DMS153 (cell line): ENCODE measurements at regions not wholly inside any gene's neighbourhood (a gene's known extent, or its start where the extent isn't known, plus 50 kb on each side); places are given as distances from the start of the nearest gene placed in this dataset.

Experiments used
- DNase-seq: peaks from one replicate; lab custom pipeline; 2025; lab: John Stamatoyannopoulos, UW

- DNase-seq = no peak
Measured at GRCh38 chr12:131486451-131487230, 224.2 kb upstream of the SFSWAP start.

DNA sequence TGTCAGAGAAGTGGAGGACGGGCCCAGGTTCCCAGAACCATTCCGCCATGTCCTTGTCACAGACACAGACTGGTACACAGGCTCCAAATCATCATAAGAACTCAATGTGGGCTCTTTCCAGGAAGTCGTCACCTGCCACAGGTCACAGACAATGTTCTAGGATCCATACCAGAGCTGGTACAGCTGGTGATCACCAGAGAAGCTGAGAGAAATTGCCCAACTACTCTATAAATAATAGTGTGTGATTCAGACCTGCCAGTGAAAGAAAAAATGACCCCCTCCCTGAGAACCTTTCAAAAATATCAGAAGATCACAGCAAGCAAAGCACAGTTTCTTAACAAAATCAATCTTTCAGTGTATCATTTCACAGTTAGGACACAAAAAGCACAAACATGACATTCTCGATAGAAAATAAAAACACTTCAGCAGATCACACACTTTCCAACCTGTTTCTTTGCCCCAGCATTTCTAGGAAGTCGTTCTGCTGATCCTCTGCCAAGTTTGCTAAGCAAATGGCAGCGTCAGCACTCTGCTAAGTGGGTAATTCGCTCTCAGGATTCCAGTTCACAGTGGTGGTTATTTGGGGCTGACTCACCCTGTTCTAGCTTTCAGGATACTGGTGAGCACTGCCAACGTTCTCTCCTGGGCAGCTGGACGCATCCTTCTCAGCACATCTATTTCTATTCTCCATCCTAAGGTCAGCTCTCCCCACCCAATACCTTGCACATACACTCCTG is 223.3 kb upstream of the SFSWAP start:
- DNase-seq = peak; percentile 36

DNA sequence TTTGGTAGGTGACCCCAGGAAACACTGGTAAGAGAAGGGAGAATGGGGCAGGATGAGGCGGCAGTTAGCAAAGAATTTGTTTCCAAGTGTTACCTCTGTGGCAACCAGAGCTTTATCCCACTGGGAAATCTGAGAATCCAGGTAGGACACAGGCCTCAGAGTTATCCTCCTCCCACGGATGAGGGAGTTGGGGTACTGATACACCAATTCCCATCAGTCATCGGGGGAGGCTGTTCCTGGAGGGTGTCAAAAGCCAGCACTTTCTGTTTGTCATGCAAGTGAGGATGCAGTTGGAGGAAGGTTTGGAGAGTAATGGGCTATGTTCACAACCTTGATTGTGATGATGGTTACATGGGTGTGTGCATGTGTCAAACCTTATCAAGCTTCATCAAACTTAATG is 221.2 kb upstream of the SFSWAP start:
- no peak for DNase-seq

DNA sequence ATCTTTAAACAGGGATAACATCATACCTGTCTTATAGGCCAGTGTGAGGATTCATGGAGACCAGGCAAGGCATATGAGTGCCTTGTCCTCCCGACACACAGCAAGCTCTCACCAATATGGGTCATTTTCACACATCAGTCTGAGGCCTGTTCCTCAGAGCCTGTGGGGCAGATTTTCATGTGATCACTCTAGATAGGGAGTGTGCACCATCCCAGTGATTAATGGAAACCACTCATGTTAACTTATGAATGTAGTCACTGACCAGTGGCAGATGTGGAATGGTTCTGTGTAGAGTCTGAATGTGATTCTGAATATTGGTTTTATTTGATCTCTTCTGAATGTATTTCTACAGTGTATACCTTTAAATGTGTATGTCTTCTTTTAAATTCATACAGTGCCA is 219.7 kb upstream of the SFSWAP start:
- DNase-seq = no peak

GRCh38 chr12:131491916-131492490 is 218.9 kb upstream of the SFSWAP start:
- DNase-seq = no peak

DNA sequence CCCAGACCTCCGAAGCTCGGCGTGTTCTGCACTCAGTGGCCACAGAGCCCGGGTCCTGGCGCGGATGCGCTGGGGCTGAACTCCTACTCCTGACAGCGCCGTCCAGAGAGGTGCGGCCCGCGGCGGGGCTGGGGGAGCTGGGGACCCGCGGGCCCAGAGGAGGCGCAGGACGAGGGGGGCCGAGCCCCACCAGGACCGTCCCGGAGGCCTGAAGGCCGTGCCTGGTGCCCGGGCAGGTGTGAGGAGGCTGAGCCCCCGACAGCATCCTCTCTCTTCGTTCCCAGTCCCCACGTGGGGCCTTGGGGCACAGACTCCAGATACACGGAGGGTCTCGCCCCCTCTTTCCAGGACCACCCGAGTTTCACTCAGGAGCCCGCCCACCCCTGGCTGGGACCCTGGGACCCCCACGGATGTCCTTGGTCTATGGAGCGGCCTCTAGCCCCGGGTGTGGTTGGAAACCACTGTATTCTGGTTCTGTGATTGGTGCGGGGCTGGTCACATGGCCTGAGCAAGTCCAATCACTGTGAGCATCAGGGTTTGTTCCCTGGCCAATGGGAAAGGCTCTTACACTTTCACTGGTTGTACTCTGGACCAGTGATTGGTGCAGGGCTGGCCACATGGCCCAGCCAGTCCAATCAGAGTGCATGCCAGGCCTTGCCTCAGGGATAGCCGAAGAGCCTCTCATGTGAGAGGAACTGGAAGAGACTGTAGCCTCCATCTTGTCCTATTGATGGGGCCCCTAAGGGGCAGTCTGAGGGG is 217.6 kb upstream of the SFSWAP start:
- no peak for DNase-seq

DNA sequence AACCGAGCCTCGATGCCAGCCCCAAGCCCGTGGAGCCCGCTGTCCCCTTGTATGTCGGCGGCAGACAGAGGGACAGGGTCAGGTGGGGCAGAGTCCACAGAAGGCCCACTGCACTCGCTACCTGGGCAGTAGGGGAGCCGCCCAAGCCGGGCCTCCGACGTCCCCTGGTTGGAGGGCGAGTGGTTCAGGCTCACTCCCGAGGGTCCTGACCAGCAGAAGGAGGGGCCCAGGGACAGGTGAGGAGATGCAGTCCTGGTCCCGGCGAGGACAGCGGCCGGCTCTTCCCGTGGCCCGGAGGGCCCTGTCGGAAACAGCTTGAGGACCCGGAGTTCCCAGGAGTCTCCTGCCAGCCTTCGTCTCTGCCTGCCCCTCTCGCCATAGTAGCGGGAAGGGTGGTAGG is 216.7 kb upstream of the SFSWAP start:
- no peak for DNase-seq

DNA sequence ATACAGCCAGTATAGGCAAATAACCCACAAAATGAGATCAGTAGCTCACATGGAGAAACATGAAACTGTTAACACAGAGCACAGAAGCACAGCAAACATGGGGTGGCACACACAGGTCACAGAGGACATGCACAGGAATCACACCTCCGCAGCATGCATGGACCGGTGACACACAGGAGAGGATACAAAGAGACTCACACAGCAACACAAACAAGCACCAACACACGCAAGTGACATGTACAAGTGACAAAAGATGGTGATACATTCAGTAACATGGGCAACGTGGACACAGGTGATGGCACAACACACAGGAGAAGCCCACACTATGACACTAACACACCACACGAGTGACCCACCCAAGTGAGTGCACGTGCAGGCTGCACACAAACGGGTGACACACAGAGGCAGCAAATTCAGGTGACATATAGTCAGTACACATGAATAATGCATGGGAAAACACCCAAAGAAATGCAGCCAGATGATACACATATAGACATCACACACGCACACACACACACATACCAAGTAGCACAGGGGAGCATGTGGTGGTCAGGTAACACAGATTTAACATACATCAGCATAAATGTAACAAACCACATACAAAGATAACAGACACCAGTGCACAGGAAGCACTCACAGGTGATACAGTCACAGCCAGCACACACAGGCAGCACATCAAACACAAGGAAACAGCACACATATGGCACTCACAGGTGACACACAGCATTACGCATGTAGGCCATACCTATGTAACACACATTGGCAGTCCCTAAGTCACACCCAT is 216.0 kb upstream of the SFSWAP start:
- no peak for DNase-seq

GRCh38 chr12:131497966-131498365 is 212.9 kb upstream of the SFSWAP start:
- no peak for DNase-seq

DNA sequence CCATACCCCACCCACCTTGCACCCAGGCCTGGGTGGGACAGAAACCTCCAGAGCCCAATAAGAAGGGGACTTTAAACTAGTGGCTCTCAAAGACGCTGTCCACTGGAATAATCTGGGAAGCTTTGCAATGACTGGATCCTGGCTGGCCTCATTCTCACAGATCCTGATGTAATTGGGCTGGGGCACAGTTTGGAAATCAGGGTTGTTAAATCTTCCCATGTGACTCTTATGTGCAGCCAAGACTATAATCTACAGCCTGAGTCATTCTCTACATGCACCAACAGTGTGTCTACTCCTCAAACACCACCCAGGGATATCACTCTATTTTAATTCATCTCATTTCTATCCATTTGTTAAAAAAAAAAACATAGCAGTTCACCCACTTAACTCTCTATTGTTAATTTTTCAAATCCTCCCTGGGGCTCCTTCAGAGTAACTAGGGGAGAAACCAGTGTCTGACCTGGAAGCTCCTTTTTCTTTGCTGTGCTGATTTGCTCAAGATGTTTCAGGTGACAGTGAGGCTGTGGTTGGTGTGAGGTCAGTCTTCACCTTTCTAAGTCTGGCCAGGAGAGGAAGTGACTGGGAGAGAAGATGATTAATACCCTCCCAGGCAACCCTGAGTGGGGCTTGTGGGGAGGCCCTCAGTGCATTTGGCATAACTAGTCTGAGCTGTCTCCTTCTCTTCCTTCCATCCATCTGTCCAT is 211.6 kb upstream of the SFSWAP start:
- no peak for DNase-seq

GRCh38 chr12:131499864-131500190 is 211.1 kb upstream of the SFSWAP start:
- DNase-seq = no peak

GRCh38 chr12:131500564-131500963 is 210.3 kb upstream of the SFSWAP start:
- no peak for DNase-seq

GRCh38 chr12:131505561-131505960 is 205.3 kb upstream of the SFSWAP start:
- DNase-seq = no peak

DNA sequence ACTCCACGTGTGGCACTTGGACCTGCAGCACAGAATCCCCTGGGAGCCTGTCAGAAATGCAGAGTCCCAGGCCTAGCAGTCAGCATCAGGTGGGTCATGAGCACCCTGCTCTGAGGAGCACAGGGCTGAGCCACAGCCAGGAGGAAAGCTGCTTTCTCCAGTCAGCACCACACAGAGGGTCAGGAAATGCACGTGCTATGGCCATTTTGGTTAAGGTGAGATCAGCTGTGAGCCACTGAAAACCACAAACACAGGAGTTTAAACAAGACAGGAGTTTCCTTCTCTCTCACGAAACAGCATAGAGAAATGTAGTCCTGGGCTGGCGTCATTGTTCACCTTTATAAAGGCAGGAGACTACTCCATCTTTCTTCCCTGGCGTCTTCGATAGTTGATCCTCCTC is 204.5 kb upstream of the SFSWAP start:
- no peak for DNase-seq

GRCh38 chr12:131507094-131507493 is 203.8 kb upstream of the SFSWAP start:
- DNase-seq = no peak

DNA sequence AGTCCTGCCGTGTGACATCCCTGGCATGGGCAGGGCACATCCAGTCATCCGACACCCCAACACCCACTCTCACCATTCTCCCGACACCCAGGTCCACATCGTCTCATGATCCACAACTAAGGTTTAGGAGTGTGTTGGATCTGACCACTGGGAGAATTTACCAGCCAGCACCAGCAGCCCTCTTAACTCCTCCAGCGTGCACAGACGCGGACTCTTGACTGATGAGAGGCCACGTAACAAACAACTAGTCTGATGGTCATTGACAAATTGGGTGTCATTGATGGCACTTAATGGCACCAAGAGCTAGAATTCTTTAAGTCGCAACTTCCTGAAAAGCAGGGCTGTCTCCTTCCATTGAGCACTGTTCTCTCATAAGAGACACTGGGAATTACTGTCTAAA is 203.0 kb upstream of the SFSWAP start:
- DNase-seq = no peak

GRCh38 chr12:131509701-131510100 is 201.2 kb upstream of the SFSWAP start:
- DNase-seq = no peak

- no peak for DNase-seq
Measured at GRCh38 chr12:131510431-131510830, 200.5 kb upstream of the SFSWAP start.

GRCh38 chr12:131511391-131511802 is 199.5 kb upstream of the SFSWAP start:
- peak; percentile 34 for DNase-seq

DNA sequence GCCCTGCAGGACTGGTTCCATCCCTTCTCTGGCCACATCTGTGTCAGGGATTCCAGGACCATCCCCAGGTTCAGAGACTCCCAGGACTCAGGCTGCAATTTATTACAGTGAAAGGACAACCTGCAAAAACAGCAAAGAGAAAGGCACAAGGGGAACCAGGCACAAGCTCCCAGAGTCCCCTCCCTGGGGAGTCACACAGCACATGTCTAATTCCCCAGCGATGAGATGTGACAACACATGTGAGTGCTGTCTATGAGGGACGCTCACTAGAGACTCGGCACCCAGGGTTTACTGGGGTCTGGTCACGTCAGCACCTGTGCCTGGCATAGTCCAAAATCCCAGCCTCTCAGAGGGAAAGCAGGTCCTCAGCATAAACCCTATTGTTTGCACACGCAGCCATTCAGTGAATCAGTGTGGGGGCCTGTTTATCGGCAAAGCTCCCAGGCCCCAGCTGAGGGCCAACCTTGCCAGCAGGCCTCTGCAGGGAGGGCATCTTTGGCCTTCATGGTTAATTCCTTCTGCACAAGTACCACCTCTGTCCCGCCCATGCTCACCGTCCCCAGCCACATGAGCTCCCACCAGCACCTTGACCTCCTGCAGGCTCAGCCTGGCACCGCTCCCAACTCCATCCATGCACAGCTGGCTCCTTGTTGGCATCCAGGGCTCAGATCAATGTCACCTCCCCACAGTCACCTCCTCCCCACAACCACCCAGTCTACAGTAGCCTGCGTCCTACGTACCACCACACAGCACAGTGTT is 198.9 kb upstream of the SFSWAP start:
- DNase-seq = no peak
